22Rv1 (cell line): ENCODE measurements at regions not wholly inside any gene's neighbourhood (a gene's known extent, or its start where the extent isn't known, plus 50 kb on each side); places are given as distances from the start of the nearest gene placed in this dataset.

Experiments
- H3K27ac ChIP-seq: fragments of 450-650 bp; 2 replicates; pipeline ENCODE4 v1.5.1; 2017
- CTCF ChIP-seq: fragments of 450-650 bp; IDR thresholded peaks from 2 replicates; pipeline ENCODE4 v1.5.1; 2017; ENCODE audit warnings: mild to moderate bottlenecking
- ZFX ChIP-seq: fragments of 450-650 bp; IDR thresholded peaks from 2 replicates; pipeline ENCODE4 v1.6.1; 2017; ENCODE audit warnings: antibody characterized with exemption, borderline replicate concordance

GRCh38 chr10:129165076-129165720 is 301.8 kb upstream of the MGMT start:
- no peak overlapping the region for H3K27ac ChIP-seq
- TF ChIP-seq ZFX: no peak

- no peak overlapping the region for H3K27ac ChIP-seq
- TF ChIP-seq ZFX (no peak), CTCF (no peak)
These were observed 301.3 kb upstream of the MGMT start for GRCh38 chr10:129165770-129166169.

GRCh38 chr10:129168660-129169059 is 298.4 kb upstream of the MGMT start:
- TF ChIP-seq ZFX (no peak), CTCF (no peak)
- no peak overlapping the region for H3K27ac ChIP-seq

- H3K27ac ChIP-seq: no peak overlapping the region
- TF ChIP-seq ZFX: no peak
- no peak for TF ChIP-seq CTCF
These were observed 297.9 kb upstream of the MGMT start for GRCh38 chr10:129169115-129169514.

- no peak overlapping the region for H3K27ac ChIP-seq
- no peak for TF ChIP-seq ZFX
- no peak for TF ChIP-seq CTCF
These were observed 296.2 kb upstream of the MGMT start for GRCh38 chr10:129170812-129171211.

GRCh38 chr10:129171812-129172211 is 295.2 kb upstream of the MGMT start:
- TF ChIP-seq CTCF (no peak), ZFX (no peak)
- no peak overlapping the region for H3K27ac ChIP-seq

- no peak for TF ChIP-seq CTCF
- TF ChIP-seq ZFX: no peak
- H3K27ac ChIP-seq: no peak overlapping the region
These were observed 292.6 kb upstream of the MGMT start for GRCh38 chr10:129174232-129175014.
